GM12873 (cell line): ENCODE measurements at regions not wholly inside any gene's neighbourhood (a gene's known extent, or its start where the extent isn't known, plus 50 kb on each side); places are given as distances from the start of the nearest gene placed in this dataset.

Experiments used
- TF ChIP-seq, protein P1 (sequence below): IDR thresholded peaks from 2 replicates; pipeline ENCODE4 v1.5.1; 2012; ENCODE audit warnings: low read depth, mild to moderate bottlenecking, moderate library complexity, low read length, control low read depth; ENCODE audit not compliant: insufficient read depth; ENCODE audit errors: missing control alignments

DNA sequence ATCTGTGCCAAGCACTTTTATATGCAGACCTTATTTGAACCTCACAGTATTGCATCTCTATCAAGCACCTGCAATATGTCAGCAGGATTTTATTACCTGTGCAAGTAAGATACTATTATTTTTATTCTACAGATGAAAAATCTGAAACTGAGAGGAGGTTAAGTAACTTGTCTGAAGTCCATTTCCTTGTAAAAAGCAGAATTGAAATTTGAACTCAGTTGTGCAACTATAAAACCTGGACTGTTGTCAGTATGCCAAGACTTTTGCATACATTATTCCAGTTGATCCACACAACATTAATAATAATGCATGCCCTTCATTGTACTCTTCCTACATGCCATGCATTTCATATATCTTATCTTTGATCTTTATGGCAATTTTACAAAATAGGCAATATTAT is 82.2 kb upstream of the BRINP1 start:
- TF ChIP-seq, protein P1, sequence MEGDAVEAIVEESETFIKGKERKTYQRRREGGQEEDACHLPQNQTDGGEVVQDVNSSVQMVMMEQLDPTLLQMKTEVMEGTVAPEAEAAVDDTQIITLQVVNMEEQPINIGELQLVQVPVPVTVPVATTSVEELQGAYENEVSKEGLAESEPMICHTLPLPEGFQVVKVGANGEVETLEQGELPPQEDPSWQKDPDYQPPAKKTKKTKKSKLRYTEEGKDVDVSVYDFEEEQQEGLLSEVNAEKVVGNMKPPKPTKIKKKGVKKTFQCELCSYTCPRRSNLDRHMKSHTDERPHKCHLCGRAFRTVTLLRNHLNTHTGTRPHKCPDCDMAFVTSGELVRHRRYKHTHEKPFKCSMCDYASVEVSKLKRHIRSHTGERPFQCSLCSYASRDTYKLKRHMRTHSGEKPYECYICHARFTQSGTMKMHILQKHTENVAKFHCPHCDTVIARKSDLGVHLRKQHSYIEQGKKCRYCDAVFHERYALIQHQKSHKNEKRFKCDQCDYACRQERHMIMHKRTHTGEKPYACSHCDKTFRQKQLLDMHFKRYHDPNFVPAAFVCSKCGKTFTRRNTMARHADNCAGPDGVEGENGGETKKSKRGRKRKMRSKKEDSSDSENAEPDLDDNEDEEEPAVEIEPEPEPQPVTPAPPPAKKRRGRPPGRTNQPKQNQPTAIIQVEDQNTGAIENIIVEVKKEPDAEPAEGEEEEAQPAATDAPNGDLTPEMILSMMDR = no peak

DNA sequence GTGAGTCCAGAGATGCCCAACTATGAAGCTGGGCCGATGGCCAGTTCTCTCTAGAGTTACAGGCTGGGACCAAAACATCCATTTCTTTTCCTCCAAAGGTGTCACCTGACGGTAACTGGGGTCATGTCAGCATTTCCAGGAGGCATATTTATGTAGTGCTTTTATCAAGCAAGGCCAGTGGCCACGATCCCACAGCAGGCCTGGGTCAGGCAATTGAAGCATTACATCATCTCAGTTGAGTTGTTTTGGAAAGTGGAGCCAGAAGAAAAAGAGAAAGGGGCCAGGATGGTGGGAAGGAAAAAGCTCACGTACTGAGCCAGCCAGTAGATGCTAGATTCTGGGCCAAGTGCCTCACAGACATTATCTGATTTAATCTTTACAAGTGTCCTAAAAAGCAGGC is 73.9 kb upstream of the BRINP1 start:
- TF ChIP-seq, protein P1 = no peak

DNA sequence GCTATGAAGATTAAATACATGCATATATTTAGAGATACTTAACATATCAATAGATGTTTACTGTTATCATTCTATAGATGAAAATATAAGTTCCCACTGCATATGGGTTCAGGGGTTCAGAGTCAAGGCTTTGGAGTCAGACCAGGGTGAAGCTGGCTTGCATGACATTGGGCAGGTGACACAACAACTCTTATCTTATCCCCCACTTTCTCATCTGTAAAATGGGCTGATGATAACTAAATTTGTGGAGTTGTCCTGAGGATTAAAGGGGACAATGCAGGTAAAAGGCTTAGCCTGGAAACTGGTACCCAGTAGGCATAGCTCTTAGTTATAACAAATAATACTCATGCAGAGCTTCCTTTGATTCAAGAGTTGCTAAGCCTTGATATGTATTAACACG is 72.6 kb upstream of the BRINP1 start:
- TF ChIP-seq, protein P1 = no peak

DNA sequence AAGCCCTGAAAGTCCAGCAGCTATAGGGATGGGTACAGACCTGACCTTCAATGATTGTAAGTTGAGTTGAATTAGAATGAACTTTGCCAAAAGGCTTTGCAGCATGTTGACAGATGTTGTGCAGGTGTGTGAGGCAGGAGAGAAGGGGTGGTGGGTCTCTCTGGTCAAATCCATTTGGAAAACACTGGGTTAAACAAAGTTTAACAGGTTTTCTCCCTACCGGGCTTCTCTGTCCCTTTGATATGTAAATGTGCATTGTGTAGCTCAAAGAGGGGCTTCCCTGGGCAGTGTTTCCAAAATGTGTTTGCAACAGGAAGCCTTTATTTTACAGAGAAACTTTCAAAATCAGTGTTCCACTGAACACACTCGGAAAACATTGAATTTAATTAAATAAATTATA is 72.1 kb upstream of the BRINP1 start:
- TF ChIP-seq, protein P1 = no peak

DNA sequence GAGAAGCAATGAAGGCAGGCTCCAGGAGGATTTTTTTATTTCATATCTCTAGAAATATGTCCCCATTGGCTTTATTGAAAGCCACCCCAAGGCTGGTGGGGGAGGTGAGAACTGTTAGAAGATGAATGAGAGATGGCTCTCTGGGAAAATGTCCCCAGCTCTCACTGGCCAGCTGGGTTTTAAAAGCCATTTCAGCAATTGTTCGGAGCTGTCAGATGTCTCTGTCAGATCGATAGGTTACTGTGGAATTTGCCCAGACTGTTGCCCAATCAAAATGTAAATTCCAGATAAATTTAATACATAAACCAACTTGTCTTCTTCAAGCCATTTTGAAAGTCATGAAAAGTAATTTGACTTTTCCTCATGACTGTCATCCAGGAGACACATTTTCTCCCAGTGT is 67.0 kb upstream of the BRINP1 start:
- TF ChIP-seq, protein P1 = no peak

DNA sequence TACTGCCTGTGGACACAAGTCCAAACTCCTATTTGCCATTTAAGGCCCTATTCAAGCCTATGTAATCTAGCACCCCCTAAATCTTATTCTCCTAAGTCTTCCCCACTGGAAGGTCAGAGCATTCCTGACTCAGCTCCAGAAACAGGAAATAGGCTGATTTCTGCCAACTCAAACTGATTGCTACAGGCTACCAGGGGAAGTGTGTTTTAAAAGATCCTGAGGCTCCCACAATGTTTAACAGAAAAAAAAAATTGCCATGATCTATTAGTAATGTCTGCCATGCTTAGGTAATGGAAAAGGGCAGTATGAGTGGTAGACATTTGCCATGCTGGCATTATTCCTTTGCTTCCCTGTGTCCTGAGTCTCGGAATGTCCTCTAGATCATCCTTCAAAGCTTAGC is 65.8 kb upstream of the BRINP1 start:
- TF ChIP-seq, protein P1 = no peak

DNA sequence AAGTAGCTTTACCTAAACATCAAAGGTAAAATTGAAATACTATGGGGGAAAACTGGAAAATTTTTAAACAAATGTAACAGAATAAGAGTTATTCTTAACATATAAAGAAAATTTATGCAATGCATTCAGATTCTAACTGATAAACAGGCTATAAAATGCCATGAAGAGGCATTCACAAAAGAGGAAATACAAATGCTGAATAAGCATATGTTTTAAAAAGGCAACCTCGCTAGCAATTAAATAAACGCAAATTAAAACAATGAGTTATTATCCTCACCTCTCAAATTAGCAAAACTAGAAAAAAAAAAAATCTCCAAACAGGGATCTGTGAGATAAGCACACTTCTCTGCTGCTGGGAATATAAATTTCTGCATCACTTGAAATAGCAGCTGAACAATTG is 63.2 kb upstream of the BRINP1 start:
- TF ChIP-seq, protein P1 = no peak

DNA sequence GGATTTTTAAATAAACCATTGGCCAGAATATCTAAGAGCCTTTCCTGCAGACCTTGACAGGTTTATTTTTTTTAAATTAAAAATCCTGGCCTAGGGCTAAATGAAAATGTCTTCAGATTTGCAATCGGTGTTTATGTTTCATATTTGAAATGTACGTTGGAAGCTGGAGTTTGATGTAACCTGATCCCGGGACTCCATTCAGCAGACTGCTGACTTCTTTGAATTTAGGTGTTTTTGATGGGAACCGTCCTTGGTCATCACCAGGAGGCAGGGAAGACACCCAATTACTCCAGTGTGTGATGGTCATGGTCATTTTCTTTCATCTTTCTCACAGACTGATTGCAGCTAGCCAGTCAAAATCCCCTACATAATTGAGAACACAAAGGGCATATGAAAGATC is 60.1 kb upstream of the BRINP1 start:
- TF ChIP-seq, protein P1 = no peak
